NCI-H2196 (cell line): ENCODE measurements at regions not wholly inside any gene's neighbourhood (a gene's known extent, or its start where the extent isn't known, plus 50 kb on each side); places are given as distances from the start of the nearest gene placed in this dataset.

Experiments
- DNase-seq: peaks from one replicate; lab custom pipeline; 2025; ENCODE audit not compliant: unreplicated experiment; lab: John Stamatoyannopoulos, UW

DNA sequence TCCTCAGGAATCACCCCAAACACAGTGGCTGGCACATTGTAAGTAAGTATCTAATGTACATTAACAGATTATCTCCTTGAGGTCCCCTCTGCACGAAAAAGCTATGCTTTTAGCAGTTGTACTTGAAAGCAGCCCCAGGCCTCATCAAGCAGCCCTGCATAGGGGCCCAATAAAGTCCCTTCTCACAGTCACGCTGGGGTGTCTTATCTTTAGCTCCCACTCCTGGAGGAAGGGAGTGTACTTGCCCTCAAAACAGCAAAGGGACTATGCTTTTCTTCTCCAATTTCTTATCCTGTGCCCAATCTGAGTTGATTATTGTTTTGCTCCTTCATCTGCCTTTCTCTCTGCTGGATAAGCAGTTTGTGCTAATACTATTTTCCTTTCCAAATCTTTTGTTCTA is 168.8 kb upstream of the PLXNA2 start:
- DNase-seq, result no peak

DNA sequence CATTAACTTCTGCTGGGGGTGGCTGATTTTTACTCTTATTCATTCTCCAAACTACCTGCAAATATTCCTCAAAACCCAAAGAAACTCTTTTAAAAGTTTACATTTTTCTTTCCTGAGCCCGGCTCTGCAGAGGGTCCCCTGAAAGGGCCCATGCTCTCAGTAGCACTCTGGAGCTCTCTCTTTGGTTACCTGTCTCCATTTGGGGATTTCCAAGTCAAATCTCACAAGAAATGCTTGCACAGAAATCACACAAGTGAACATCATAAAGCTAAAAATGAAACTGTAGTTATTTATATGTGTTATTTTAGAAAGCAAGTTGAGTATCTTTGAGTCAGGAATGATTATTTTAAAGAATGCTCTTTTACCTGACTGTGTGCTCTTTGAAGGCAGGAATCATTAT is 174.5 kb upstream of the PLXNA2 start:
- DNase-seq, result no peak

DNA sequence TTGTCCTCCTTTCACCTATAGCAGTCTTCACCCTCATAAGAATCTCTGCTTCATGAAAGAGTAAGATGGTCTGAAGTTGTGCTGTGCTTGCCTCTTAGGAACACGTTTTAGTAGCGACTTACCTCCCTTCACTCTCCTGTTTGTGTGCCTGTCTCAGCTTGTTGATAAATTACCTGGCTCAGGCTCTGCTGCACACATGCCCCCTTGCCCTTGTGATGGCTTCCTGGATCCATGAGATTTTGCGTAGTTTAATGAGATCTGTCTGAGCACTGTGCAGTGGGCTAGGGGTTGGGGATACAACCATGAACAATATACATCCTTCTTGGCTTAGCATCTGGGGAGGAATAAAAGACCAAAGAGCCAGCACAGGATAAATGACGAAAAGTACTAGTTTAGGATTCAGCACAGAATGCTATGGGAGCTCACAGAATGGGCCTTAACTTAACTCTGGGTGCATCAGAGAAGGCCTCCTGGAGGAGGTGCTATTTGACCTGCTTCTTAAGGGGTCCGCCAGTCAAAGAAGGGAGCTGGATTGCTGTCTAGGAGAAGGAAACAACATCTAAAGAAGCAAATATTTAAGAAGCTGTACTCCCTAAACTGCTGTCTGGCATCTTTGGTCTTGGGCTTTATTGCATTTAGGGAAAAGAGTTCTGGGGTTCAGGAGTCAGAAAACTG is 175.7 kb upstream of the PLXNA2 start:
- DNase-seq, result no peak

DNA sequence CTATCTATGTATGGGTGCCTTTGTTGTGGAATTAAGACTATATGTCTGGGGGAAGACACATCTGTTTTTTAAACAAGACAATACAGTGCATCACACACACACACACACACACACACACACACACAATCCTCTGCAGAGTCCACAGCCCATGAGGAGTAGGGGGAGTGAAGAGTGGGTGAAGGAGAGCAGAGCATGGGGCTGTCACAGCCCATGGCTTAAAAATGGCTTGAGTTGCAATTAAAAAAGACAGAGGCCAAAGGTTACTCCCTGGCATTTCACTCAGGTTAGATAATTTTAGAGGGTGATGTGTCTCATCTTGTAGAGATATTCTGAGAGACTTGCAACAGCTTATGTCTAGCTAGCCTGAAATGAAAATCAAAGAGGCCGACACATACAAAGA is 176.5 kb upstream of the PLXNA2 start:
- no peak for DNase-seq

DNA sequence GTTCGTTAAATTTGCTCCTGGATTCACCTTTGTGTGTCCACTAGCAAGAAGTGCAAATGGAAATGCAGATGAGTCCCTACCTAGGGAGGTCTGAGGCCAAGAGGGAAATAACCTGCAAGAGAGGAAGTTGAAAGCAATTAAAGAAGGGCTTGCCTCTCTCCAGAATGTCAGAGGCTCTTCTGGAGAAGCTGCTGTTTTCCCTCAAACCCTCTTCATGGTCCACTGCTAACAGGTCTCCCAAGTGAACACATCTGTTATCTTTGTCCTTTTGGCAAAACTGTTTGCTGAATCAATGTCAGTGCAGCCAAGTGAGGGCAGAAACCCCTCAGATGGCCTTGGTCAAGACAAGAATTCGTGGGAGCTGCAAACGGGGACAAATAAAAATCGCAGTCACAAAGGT is 177.3 kb upstream of the PLXNA2 start:
- DNase-seq, result no peak

DNA sequence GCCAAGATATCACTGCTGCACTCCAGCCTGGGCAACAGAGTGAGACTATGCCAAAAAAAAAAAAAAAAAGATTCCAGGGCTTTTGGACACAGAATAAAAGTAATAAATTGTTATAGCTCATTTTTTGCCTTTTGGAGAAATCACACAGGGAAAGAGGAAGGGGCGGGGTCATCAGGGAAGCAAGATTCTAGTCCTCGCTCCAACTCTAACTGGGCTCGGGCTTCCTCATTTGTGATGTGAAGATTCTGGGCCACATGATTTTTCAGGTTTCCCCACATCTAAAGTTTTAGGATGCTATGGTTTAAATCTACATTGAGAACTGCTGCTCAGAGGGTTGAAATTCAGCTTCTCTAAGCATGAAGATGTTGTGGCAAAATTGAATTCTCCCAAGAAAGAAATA is 179.3 kb upstream of the PLXNA2 start:
- no peak for DNase-seq

DNA sequence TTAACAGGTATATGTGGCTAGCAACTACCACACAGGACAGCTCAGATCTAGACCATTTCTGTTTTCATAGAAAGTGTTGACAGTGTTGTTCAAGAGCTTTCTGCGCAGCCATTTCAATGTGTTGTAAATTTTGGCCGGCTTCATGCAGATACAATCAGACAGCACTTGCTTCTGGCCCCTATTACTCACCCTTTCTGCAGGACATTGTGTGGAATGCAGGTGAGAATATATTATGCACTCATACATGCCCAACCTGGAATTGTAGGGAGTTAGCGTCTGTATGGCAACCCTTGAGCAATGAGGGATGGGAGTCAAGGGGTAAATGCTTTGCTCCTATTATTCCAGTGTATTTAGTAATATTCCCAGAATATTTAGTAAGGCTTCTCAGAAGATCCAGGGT is 180.9 kb upstream of the PLXNA2 start:
- DNase-seq, result no peak

DNA sequence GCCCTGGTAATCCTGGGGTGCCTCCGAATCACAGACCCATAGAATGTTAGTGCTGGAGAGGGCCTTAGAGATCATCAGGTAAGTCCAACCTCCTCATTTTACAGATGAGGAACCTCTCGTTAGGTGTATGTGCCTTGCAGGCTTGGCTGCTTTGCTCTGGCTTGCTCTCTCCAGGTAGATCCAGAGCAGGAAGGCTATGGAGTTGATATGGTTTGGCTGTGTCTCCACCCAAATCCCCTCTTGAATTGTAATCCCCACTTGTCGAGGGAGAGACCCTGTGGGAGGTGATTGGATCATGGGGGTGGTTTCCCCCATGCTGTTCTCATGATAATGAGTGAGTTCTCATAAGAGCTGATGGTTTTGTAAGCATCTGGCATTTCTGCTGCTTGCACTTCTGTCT is 186.0 kb upstream of the PLXNA2 start:
- no peak for DNase-seq

DNA sequence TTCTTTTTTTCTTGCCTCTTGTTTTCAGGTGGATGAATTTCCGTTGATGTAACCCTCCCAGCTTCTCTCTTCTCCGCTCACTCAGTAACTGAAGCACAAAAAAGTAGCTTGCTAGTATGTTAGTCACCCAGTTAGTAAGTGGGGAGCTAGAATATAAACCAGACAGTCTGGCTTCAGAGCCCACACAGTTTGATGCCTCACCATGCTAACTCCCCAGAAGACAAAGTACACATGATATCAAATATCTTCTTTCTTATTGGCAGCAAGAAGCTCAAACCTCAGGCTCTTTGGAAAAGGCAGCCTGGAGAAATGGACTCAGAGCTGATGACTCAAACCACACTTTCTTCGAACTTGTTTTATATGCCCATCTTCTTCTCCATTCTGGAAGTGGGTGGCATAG is 187.5 kb upstream of the PLXNA2 start:
- DNase-seq, result no peak

DNA sequence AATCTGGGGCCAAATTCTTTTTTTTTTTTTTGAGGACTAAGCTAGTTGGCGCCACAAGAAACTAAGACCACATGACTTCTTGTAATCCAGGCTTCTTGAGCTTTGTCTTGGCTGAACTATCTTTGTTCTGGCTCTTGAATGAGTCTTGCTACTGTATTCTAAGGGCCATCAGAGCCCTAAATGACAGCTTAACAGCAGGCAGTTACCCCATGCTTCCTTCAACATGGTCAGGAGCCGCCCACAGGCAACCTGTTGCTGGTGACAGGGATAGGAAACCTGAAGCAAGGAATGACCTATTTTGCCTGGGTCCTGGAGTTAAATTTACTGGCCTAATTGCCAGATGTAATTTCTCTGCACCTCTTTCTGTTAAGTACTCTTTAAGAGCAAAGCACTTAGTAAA is 188.2 kb upstream of the PLXNA2 start:
- no peak for DNase-seq

DNA sequence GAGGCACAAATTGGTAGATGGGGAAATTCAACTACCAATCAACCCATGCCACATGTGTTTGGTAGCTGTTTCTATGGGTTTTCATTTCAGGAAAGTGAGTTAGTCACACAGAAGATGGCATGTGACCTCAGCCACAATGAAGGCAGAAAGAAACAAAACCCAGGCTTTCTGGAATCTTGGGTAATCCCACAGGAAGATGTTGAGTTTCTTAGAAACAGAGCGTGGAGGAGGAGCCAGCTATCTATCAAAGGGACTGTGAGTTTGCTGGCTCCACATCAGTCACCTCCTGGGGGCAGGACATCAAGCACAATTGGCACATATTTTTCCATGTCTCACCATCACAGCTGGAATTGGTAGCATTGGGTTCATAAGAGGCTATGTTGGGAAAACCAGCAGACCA is 188.9 kb upstream of the PLXNA2 start:
- no peak for DNase-seq

DNA sequence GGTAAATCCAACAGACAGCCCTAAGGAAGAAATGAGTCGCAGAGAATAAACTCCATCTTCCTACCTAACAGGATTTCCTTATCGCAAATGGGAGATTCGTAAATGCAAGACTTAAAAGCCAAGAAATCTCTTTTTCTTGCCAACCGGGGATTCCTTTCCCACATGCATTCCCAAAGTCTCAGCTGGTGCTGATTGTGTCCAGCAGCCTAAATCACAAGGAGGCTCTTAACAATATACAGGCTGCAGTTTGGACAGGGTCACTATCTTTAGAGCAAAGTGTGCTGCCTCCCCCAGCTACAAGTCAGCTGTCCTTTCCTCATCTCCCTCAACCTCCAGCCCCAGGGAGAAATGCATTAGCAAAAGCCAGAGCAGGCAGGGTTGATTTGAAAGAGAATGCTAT is 189.8 kb upstream of the PLXNA2 start:
- DNase-seq, result no peak

DNA sequence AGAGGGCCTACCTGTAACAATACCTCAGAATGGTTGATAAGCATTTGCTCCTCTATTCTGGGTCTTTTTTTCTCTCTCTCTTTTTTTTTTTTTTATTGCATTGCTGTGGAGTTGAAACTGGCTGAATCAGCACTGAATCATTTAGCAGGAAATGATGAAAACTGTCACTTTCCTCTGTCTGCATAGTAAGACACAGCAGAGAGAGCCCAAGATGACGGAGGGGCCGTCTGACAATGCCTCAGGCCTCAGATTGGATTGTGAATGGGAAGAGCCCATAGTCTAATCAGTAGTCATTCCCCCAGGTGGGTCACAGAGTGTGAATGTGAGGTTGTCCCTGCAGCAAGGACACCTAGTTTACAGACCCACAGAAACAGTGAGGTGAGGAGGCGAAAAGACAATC is 193.2 kb upstream of the PLXNA2 start:
- no peak for DNase-seq

DNA sequence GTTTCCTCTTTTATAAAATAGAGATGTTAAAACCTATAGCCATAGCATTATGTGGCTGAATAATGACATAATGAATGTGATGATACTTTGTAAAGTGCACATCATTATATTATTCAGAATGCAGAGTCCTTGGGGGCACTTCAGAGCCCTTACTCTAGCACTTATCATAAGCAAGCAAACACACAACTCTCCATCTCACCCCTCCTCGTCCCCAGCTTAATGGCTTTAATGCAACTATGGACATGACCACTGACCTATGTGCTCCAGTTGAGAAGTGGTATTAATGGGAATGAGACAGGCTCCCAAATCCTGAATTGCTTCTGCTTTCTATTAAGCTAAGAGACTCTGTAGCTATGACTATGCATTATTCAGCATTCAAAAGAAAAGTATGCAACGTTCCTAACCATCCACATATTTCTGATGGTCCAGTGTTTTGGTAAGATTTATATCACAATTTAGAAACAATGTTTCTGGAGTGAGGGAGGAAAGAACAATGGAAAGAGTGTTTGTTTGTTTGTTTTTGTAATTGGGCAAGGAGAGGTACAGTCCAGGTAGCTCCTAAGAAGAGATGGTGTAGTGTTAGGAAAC is 194.0 kb upstream of the PLXNA2 start:
- DNase-seq, result no peak

DNA sequence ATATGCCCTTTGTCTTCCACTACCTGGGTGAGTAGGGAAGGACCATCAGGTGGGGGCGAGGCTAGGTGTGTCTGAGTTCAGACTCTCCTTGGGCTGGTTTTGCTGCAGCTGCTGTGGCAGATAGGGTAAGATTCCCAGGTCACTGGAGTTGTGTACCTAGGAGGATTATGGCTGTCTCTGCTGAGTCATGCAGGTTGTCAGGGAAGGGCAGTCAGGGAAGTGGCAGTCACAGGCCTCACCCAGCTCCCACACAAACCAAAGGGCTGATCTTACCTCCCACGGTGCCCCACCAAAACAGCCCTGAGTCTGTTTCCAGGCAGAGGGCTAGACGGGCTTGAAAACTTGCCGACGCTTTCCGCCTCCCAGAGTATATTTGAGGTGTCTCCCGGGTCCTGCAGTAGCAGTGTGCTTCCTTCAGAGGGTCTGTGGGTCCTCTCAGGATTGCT is 201.6 kb upstream of the PLXNA2 start:
- DNase-seq, result no peak

DNA sequence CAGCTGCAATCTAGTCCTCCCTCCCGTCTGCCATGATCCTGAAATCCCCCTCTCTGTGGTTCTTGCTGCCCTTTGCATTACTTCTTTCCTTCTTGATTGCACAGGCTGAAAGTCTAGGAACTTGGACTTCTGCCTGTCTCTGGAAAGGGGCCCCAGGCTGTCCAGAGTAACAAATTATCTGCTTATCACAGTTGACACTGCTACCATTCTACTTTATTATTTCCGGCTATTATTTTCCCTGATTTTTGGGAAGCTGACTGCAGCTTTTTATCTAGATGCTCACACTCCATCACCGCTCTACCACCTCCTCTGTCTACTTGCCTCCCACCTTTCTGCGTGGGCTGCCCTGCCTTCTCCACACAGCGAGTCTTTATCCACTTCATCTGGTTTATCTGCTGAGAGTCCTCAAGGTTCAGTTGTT is 202.1 kb upstream of the PLXNA2 start:
- no peak for DNase-seq

DNA sequence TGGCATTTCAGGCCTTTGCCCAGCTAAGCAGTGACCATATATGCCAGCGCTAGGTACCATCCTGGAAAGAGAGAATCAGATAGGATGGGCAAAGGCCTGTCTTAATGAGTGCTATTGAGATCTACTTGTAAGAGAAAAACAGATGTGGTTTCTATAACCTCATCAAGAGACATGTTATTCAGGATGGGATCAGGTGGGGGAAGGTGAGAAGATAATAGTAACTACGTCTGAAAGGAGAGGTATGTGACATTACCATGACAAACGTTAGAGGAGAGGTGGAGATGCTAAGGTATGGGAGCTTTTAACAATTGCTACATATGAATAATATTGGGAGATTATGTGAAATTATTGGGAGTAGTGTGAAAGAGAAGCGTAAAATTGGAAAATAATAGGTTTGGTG is 204.2 kb upstream of the PLXNA2 start:
- no peak for DNase-seq

DNA sequence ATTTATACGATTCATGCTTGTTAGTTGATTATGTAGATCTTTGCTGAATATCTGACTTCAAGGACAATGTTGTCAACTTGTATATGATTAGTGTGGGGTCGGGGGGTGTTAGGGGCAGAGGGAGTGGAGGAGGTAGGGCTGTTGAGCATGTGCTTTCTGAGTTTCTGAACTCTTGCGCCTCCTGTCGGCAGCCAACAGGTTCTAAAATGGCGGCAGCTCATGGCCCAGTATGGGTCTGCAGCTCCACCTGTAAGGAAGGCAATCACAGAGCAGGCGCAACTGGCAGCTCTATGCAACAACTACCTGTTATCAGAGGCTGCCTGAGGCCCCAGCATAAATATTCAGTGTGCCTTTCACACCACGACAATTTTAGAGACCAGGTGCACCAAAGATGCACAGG is 205.8 kb upstream of the PLXNA2 start:
- no peak for DNase-seq

DNA sequence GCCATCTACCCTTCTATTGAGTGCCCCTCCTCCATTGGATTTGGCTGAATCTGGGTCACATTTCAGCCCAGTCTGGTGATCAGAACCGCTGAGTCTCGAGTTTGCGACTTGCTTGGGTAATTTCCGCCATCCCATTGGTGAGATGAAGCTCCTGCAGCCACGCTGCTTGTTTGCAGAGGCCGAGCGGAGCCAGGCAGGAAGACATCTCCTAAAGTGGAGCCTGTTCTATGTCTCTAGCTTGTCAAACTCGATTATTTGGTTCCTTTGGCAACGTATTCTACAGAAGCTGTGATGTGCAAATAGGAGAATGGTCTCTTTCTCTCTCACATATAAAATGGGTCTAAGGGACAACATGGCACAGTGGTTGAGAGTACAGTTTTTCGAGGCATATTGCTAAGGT is 206.8 kb upstream of the PLXNA2 start:
- DNase-seq, result no peak

DNA sequence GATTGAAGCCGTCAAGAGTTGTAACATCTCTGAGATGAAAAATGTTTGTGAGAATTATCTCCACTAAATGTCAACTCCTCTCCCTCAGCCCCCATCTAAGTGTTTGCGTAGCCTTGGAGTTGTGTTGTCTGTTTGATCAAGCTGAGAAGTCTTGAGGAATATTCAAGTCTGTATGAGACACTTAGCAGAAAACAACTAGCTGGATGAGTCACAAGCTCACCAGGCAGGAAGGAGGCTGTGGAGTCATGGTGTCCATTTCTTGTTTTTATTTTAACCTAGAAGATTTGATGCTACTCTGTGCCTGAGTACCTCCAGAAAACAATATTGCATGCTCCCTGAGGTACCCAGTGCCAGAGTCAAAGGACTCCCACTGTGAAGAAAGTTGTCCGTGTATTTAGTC is 211.6 kb upstream of the PLXNA2 start:
- DNase-seq, result no peak

DNA sequence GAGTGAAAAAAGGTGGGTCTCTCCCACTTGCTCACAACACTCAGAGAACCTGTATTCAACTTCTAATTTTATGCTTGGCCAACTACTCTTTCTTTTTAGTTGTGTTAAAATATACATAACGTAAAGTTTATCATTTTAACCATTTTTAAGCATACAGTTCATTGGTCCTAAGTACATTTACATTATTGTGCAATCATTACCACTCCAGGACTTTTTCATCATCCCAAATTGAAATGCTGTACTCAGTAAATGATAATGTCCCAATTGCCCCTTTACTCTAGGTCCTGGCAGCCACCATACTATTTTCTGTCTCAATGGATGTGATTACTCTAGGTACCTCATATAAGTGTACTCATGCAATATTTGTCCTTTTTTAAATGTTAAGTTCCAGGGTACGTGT is 212.3 kb upstream of the PLXNA2 start:
- DNase-seq, result no peak

DNA sequence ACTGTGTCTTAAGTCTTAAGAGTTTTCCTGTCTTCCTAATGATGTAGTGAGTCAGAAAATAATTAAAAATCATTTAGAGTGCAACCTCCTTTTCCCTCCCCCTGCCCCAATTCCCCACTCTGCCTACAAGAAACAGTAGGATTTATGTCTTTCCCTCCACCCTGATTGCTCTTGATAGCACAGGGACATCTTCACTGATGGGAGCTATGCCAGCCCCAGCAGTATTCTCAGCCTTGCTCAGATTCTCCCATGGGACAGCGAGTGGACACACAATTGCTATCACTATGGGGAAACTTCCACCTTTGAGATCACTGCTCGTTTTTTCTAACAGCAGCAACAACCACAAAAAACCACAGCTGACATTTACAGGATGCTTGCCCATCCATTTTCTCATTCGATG is 216.6 kb upstream of the PLXNA2 start:
- no peak for DNase-seq

DNA sequence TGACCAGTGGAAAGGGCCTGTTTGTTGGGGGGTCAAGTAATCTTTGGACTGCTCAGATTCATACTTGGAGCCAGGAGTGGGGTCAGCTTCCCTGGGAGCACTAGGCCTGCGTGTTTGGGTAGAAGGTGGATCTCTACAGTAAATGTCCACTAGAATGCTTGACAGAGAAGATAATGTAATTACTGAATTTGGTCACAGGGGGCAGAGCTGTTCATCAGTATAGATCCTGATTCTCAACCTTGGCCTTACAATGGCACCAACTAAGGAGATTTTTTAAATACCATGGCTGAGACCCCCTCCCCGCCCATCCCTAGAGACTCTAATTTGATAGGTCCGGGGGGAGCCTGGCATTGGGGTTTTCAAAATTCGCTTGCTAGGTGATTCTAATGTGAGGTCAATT is 217.5 kb upstream of the PLXNA2 start:
- DNase-seq, result no peak
